Neutrophil (primary cell): ENCODE measurements at regions not wholly inside any gene's neighbourhood (a gene's known extent, or its start where the extent isn't known, plus 50 kb on each side); places are given as distances from the start of the nearest gene placed in this dataset.

Source experiments
- H3K27ac ChIP-seq: fragments of 200-600 bp; sonication (generic); 2 replicates; pipeline ENCODE4 v1.5.1; 2016; ENCODE audit warnings: mild to moderate bottlenecking, moderate library complexity
- H3K27me3 ChIP-seq: fragments of 200-600 bp; sonication (generic); 2 replicates; pipeline ENCODE4 v1.6.0; 2016; ENCODE audit warnings: mild to moderate bottlenecking
- H3K36me3 ChIP-seq: fragments of 200-600 bp; sonication (generic); 2 replicates; pipeline ENCODE4 v1.5.1; 2017
- H3K4me1 ChIP-seq, 2 experiments: fragments of 200-600 bp in 1 of 2; sonication (generic) in 1 of 2; 1 replicate in 1 of 2; 2 replicates in 1 of 2; pipeline versions ENCODE4 v1.5.1 to v1.6.1; 2013 to 2016; ENCODE audit warnings: low read depth in 1 of 2, low read length in 1 of 2, mild to moderate bottlenecking in 1 of 2, moderate library complexity in 1 of 2; ENCODE audit not compliant: control insufficient read depth in 1 of 2, insufficient read depth in 1 of 2
- H3K4me3 ChIP-seq, 2 experiments: fragments of 200-600 bp in 1 of 2; sonication (generic) in 1 of 2; 1 replicate in 1 of 2; 2 replicates in 1 of 2; pipeline ENCODE4 v1.5.1; 2013 to 2016; ENCODE audit warnings: low read depth in 1 of 2, low read length in 1 of 2, mild to moderate bottlenecking in 1 of 2, moderate library complexity in 1 of 2
- H3K9me3 ChIP-seq: fragments of 200-600 bp; sonication (generic); 2 replicates; pipeline ENCODE4 v1.5.1; 2016
- CTCF ChIP-seq: fragments of 200-600 bp; sonication (generic); IDR thresholded peaks from 2 replicates; pipeline ENCODE4 v1.5.1; 2016; ENCODE audit warnings: antibody characterized with exemption

- H3K4me1 ChIP-seq, result peaks cover 41% of the 10 kb centered on the region in 2 experiments
- peak overlapping the region; percentile 3 to 16 for H3K4me3 ChIP-seq
- TF ChIP-seq CTCF, result no peak
- peak overlapping the region; percentile 83 for H3K27ac ChIP-seq
- no peaks in the 10 kb centered on the region for H3K9me3 ChIP-seq
- H3K36me3 ChIP-seq, result no peaks in the 10 kb centered on the region
- H3K27me3 ChIP-seq, result no peaks in the 10 kb centered on the region
Observed at GRCh38 chr3:72086743-72087087, 301.8 kb upstream of the PROK2 start.

GRCh38 chr3:72086042-72086742 is 301.2 kb upstream of the PROK2 start:
- H3K27me3 ChIP-seq, result no peaks in the 10 kb centered on the region
- H3K4me1 ChIP-seq, result peaks cover 46 to 47% of the 10 kb centered on the region in 2 experiments
- H3K36me3 ChIP-seq, result no peaks in the 10 kb centered on the region
- H3K27ac ChIP-seq, result peak overlapping the region; percentile 83
- no peak for TF ChIP-seq CTCF
- H3K9me3 ChIP-seq, result no peaks in the 10 kb centered on the region
- H3K4me3 ChIP-seq, result peak overlapping the region in 1 of 2 experiments; percentile 16

- H3K4me1 ChIP-seq, result peaks cover 58% of the 10 kb centered on the region in 2 experiments
- H3K36me3 ChIP-seq, result no peaks in the 10 kb centered on the region
- H3K4me3 ChIP-seq, result no peak overlapping the region
- peak overlapping the region; percentile 83 for H3K27ac ChIP-seq
- no peaks in the 10 kb centered on the region for H3K27me3 ChIP-seq
- H3K9me3 ChIP-seq, result no peaks in the 10 kb centered on the region
- TF ChIP-seq CTCF, result no peak
Observed at GRCh38 chr3:72085036-72085435, 300.1 kb upstream of the PROK2 start.

- H3K4me1 ChIP-seq, result peaks cover 65 to 69% of the 10 kb centered on the region in 2 experiments
- peak overlapping the region in 1 of 2 experiments; percentile 25 for H3K4me3 ChIP-seq
- no peak for TF ChIP-seq CTCF
- H3K36me3 ChIP-seq, result no peaks in the 10 kb centered on the region
- H3K9me3 ChIP-seq, result no peaks in the 10 kb centered on the region
- no peaks in the 10 kb centered on the region for H3K27me3 ChIP-seq
- H3K27ac ChIP-seq, result peak overlapping the region; percentile 96
Observed at GRCh38 chr3:72082776-72083462, 298.0 kb upstream of the PROK2 start.

GRCh38 chr3:72082186-72082715 is 297.3 kb upstream of the PROK2 start:
- peak overlapping the region; percentile 45 to 56 for H3K4me3 ChIP-seq
- H3K4me1 ChIP-seq, result peaks cover 69 to 72% of the 10 kb centered on the region in 2 experiments
- peak overlapping the region; percentile 96 for H3K27ac ChIP-seq
- no peaks in the 10 kb centered on the region for H3K9me3 ChIP-seq
- H3K27me3 ChIP-seq, result no peaks in the 10 kb centered on the region
- TF ChIP-seq CTCF, result peak; percentile 6
- no peaks in the 10 kb centered on the region for H3K36me3 ChIP-seq
